ENCODE measurements at regions not wholly inside any gene's neighbourhood (a gene's known extent, or its start where the extent isn't known, plus 50 kb on each side); places are given as distances from the start of the nearest gene placed in this dataset.

DNA sequence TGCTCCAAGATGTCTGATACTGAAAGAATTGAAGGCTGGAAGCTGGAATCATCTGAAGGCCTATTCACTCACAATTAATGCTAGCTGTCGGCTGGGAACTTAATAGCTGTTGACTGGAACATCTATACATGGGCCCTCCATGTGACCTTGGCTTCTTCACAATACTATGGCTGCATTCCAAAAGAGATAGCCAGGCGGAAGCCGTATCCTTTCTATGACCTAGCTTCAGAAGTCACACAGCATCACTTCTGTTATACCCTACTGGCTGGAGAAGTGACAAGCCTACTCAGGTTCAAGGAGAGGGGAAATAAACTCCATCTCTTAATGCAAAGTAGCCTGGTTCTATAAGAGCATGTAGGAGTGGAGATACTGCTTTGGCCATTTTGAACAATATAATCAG lies 50.9 kb upstream of the SPRED1 start:
- TF ChIP-seq MYC (IDR thresholded peaks at IDR 0.05; ENCODE audit: low read depth, low read length) = no peak
- TF ChIP-seq, protein P1, sequence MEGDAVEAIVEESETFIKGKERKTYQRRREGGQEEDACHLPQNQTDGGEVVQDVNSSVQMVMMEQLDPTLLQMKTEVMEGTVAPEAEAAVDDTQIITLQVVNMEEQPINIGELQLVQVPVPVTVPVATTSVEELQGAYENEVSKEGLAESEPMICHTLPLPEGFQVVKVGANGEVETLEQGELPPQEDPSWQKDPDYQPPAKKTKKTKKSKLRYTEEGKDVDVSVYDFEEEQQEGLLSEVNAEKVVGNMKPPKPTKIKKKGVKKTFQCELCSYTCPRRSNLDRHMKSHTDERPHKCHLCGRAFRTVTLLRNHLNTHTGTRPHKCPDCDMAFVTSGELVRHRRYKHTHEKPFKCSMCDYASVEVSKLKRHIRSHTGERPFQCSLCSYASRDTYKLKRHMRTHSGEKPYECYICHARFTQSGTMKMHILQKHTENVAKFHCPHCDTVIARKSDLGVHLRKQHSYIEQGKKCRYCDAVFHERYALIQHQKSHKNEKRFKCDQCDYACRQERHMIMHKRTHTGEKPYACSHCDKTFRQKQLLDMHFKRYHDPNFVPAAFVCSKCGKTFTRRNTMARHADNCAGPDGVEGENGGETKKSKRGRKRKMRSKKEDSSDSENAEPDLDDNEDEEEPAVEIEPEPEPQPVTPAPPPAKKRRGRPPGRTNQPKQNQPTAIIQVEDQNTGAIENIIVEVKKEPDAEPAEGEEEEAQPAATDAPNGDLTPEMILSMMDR (IDR thresholded peaks at IDR 0.05; ENCODE audit: low read depth, low read length) = no peak
- TF ChIP-seq POLR2A (IDR thresholded peaks at IDR 0.05; ENCODE audit: extremely low read depth, insufficient read length) = no peak
- TF ChIP-seq MAX (IDR thresholded peaks at IDR 0.05; ENCODE audit: low read depth, low read length) = no peak
- no peak overlapping the region for H3K4me3 ChIP-seq (ENCODE audit: low read depth, low read length)
- no peak for DNase-seq (ENCODE audit: low read depth)

DNA sequence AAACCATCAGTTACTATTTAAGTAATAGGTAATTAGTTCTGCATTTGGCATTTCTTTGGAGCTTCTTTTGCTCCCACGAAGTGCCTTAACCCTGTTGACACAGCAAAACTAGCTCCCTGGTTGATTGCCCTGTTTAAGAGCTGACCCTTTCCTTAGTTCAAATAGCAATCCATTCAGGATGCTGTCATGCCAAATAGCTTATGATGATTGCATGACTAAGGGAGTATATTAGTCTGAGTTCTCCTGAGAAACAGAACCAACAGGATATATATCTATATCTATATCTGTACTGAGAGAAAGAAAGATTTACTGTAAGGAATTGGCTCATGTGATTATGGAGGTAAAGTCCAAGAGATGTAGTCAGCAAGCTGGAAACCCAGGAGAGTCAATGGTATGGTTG lies 50.3 kb upstream of the SPRED1 start:
- H3K4me3 ChIP-seq (ENCODE audit: low read depth, low read length) = no peak overlapping the region
- TF ChIP-seq POLR2A (IDR thresholded peaks at IDR 0.05; ENCODE audit: extremely low read depth, insufficient read length) (no peak), MAX (IDR thresholded peaks at IDR 0.05; ENCODE audit: low read depth, low read length) (no peak), MYC (IDR thresholded peaks at IDR 0.05; ENCODE audit: low read depth, low read length) (no peak)
- TF ChIP-seq, protein P1 (IDR thresholded peaks at IDR 0.05; ENCODE audit: low read depth, low read length) = no peak
- DNase-seq (ENCODE audit: low read depth) = no peak

All from NB4 (cell line).